PFSK-1 (cell line): ENCODE measurements at regions not wholly inside any gene's neighbourhood (a gene's known extent, or its start where the extent isn't known, plus 50 kb on each side); places are given as distances from the start of the nearest gene placed in this dataset.

ENCODE experiments used
- FOXP2 ChIP-seq: optimal IDR thresholded peaks from 2 replicates; pipeline ENCODE3; 2011; ENCODE audit warnings: borderline replicate concordance, control low read depth, inconsistent platforms; ENCODE audit not compliant: insufficient read depth; ENCODE audit errors: extremely low read length, extremely low read depth
- POLR2AphosphoS5 ChIP-seq: IDR thresholded peaks from 2 replicates; pipeline ENCODE4 v1.6.1; 2012; ENCODE audit warnings: low read depth, mild to moderate bottlenecking, control low read depth, low read length, moderate library complexity
- SIN3A ChIP-seq: IDR thresholded peaks from 2 replicates; pipeline ENCODE4 v1.6.1; 2012; ENCODE audit warnings: mild to moderate bottlenecking, low read length, moderate library complexity, borderline replicate concordance; ENCODE audit not compliant: insufficient read depth
- TAF1 ChIP-seq: IDR thresholded peaks from 2 replicates; pipeline ENCODE4 v1.6.1; 2012; ENCODE audit warnings: low read length, control low read depth, borderline replicate concordance; ENCODE audit not compliant: insufficient read depth
- TF ChIP-seq, protein P1 (sequence below), 2 experiments: IDR thresholded peaks; 2 replicates each; pipeline versions ENCODE4 v1.6.1 to v1.8.0; 2011 to 2012; ENCODE audit warnings: low read depth in 2 of 2, low read length in 2 of 2, control low read depth in 1 of 2, inconsistent platforms in 1 of 2, mild to moderate bottlenecking in 1 of 2, moderate library complexity in 1 of 2; ENCODE audit not compliant: insufficient read depth in 1 of 2

GRCh38 chr1:214826619-214827018, 223.6 kb downstream of the CENPF start:
- TF ChIP-seq SIN3A (no peak), FOXP2 (no peak), POLR2AphosphoS5 (no peak)

DNA sequence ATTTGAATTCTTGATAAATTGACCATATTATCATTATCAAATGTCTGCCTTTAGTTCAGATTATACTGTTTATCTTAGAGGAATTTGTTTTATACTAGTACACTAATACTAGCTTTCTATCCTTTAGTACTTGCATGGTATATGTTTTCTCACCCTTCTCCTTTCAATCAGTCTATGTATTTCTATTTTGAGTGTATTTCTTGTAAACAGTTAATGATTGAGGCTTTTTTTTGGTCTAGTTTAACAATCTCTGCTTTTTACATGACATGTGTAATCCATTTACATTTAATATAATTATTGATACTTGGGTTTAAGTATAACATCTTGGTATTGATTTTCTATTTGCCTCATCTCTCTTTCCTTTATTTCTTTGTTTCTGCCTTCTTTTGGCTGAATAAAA, 224.9 kb downstream of the CENPF start:
- TF ChIP-seq, protein P1, sequence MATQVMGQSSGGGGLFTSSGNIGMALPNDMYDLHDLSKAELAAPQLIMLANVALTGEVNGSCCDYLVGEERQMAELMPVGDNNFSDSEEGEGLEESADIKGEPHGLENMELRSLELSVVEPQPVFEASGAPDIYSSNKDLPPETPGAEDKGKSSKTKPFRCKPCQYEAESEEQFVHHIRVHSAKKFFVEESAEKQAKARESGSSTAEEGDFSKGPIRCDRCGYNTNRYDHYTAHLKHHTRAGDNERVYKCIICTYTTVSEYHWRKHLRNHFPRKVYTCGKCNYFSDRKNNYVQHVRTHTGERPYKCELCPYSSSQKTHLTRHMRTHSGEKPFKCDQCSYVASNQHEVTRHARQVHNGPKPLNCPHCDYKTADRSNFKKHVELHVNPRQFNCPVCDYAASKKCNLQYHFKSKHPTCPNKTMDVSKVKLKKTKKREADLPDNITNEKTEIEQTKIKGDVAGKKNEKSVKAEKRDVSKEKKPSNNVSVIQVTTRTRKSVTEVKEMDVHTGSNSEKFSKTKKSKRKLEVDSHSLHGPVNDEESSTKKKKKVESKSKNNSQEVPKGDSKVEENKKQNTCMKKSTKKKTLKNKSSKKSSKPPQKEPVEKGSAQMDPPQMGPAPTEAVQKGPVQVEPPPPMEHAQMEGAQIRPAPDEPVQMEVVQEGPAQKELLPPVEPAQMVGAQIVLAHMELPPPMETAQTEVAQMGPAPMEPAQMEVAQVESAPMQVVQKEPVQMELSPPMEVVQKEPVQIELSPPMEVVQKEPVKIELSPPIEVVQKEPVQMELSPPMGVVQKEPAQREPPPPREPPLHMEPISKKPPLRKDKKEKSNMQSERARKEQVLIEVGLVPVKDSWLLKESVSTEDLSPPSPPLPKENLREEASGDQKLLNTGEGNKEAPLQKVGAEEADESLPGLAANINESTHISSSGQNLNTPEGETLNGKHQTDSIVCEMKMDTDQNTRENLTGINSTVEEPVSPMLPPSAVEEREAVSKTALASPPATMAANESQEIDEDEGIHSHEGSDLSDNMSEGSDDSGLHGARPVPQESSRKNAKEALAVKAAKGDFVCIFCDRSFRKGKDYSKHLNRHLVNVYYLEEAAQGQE (IDR thresholded peaks at IDR 0.05; ENCODE audit: insufficient read depth in 1 of 2, low read depth in 2 of 2, low read length in 2 of 2): no peak
- TF ChIP-seq POLR2AphosphoS5 (no peak), SIN3A (no peak), TAF1 (no peak), FOXP2 (no peak)

- TF ChIP-seq SIN3A: no peak
- no peak for TF ChIP-seq POLR2AphosphoS5
- TF ChIP-seq, protein P1 (IDR thresholded peaks at IDR 0.05; ENCODE audit: insufficient read depth in 1 of 2, low read depth in 2 of 2, low read length in 2 of 2): no peak
- no peak for TF ChIP-seq TAF1
- TF ChIP-seq FOXP2: no peak
Observed at GRCh38 chr1:214830941-214831340, 227.9 kb downstream of the CENPF start.

DNA sequence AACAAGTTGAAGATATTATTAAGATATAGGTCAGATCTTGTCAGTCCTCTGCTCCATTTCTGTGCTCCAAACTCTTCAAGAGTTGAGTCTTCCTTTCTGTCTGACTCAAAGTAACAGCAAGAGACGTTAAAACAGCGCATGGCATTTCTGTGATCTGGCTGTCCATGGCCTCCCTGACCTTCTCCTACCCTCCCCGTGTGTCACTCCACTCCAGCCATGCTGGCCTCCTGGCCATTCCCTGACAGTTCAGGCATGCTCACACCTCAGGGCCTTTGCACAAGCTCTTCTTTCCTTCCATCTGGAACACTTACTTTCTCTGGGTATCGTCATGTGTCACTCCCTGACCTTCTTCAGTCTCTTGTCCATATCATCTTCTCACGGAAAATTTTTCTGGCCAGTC, 229.0 kb downstream of the CENPF start:
- TF ChIP-seq SIN3A: no peak
- TF ChIP-seq, protein P1 (IDR thresholded peaks at IDR 0.05; ENCODE audit: insufficient read depth in 1 of 2, low read depth in 2 of 2, low read length in 2 of 2): no peak
- TF ChIP-seq FOXP2: no peak
- TF ChIP-seq TAF1: no peak
- no peak for TF ChIP-seq POLR2AphosphoS5

DNA sequence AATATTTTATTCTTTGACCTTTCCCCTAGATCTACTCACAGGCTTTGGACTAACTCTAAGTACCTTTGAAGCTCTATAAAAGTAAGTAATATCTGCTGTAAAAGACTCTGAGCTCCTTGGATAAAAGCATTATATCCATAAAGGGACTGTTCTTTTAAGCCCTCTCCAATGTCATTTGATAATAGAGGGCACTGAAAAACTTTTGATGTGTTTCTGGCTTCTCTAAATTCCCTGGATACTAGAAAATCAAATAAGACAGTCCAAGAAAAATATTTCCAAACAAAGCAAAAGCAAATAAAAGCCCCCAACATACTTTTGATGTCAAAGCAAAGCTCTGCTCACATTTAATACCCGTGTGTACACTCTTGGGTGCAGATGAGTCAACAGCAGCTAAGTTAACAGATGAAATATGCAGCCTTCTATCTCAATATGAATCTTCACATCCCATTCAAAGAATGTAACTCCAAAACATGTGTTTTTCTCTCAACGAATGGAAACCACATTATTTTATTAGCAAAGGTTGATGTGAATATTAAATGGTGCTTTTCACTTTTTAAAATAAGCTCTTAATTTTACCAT, 230.3 kb downstream of the CENPF start:
- TF ChIP-seq, protein P1 (IDR thresholded peaks at IDR 0.05; ENCODE audit: insufficient read depth in 1 of 2, low read depth in 2 of 2, low read length in 2 of 2): no peak
- TF ChIP-seq FOXP2: no peak
